ENCODE measurements at regions not wholly inside any gene's neighbourhood (a gene's known extent, or its start where the extent isn't known, plus 50 kb on each side); places are given as distances from the start of the nearest gene placed in this dataset.
"Not testable (repeated sequence)": the region's sequence is repeated elsewhere in the genome, so short reads cannot be mapped to it uniquely, and the experiment has no call there.

DNA sequence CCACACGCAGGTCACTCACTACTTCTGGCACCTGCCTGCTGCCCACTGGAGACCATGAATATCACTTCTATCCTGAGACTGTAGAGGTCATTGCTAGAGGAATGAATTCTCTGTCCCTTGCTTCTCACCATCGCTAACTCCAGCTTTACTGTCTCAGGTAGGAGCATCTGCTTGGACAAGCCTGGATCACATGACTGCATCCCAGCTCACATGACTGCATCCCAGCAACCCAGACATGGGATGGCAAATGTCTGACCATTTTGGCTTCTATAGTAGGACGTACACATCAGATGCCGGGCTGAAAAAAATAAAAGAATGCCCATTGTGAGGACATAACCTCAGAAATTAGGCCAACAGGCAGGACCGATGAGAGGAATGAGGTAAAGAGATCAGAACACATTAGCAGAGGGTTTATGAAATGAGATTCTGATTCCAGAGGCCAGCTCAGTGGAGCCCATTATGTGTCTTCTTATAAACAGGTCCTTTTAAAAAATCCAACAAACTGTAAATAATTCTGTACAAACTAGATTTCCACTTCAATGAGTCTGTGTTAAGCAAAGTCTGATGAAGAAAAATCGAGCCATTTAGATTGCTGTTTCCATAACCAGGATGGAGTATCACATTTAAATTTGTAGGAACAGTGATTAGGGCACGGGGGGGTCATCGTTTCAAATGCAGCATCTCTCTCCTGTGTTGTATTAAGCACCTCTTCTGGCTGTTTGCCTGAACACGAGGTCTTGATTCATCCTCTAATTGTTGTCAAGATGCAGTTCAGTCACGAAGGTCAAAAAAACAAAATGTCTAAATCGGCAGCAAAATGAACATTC, 126.7 kb downstream of the MTHFS start:
- no peak for DNase-seq

DNA sequence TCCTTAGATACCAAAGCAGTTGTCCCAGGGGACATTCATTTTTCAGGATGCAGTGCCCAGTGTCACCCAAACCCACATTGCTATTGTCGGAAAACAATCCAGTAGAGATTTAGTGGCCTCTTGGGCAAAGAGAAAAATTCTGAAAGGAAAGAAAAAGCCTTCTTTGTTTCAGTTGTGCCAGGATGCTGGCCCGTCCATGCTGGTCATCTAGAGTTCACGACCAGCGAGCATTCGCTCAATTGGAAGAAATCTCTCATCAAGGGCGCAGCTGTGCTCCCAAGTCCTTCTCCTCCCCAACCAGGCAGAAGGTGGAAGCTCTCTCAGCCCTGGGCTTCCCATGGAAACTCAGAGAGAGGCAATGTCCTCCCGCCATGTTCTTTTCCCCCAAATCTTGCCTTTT, 123.7 kb downstream of the MTHFS start:
- DNase-seq: no peak

DNA sequence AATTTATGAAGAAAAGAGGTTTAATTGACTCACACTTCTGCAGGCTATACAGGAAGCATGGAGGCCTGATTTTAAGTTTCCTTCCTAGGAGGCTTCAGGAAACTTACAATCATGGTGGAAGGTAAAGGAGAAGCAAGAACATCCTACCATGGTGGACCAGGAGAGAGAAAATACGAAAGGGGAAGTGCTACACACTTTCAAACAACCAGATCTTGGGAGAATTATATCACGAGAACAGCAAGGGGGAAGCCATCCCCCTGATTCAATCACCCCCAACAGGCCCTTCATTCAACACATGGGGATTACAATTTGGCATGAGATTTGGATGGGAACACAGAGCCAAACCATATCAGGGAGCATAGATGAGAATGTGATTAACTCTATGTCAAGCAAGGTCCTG, 121.0 kb downstream of the MTHFS start:
- no peak for DNase-seq

GRCh38 chr15:79777916-79778315, 118.9 kb downstream of the MTHFS start:
- no peak for DNase-seq

GRCh38 chr15:79778378-79778990, 118.3 kb downstream of the MTHFS start:
- no peak for DNase-seq

- DNase-seq: peak; percentile 7
Observed at GRCh38 chr15:79779746-79780145, 117.1 kb downstream of the MTHFS start.

DNA sequence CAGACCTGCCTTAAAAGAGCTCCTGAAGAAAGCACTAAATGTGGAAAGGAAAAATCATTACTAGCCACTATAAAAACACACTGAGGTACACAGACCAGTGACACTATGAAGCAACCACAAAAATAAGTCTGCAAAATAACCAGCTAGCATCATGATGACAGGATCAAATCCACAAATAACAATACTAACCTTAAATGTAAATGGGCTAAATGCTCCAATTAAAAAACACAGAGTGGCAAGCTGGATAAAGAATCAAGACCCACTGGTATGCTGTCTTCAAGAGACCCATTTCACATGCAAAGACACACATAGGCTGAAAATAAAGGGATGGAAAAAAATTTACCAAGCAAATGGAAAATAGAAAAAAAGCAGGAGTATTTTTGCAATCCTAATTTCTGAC, 114.5 kb downstream of the MTHFS start:
- DNase-seq: not testable (repeated sequence)

Data from CD4-positive, alpha-beta T cell treated with Interleukin-21 for 1 hour (primary cell).